GM12878 (cell line): ENCODE measurements at regions not wholly inside any gene's neighbourhood (a gene's known extent, or its start where the extent isn't known, plus 50 kb on each side); places are given as distances from the start of the nearest gene placed in this dataset.

ENCODE experiments used
- CTCF ChIP-seq, 3 experiments: IDR thresholded peaks in 2 of 3; conservative IDR thresholded peaks in 1 of 3; 2 replicates each; pipeline ENCODE4 v1.5.1; 2011; ENCODE audit warnings: low read depth in 3 of 3, low read length in 3 of 3, mild to moderate bottlenecking in 3 of 3, control low read depth in 2 of 3, moderate library complexity in 2 of 3, inconsistent platforms in 1 of 3, mixed read lengths in 1 of 3; ENCODE audit not compliant: control insufficient read depth in 2 of 3, insufficient read depth in 1 of 3; ENCODE audit errors: extremely low read depth in 1 of 3
- PBX3 ChIP-seq: IDR thresholded peaks from 2 replicates; pipeline ENCODE4 v1.6.1; 2011; ENCODE audit warnings: mild to moderate bottlenecking, low read depth, low read length, moderate library complexity; ENCODE audit not compliant: insufficient replicate concordance

GRCh38 chr4:114252499-114252898, 273.1 kb upstream of the ARSJ start:
- no peak for TF ChIP-seq CTCF (IDR thresholded peaks at IDR 0.05 in 2 of 3, conservative IDR thresholded peaks at IDR 0.05 in 1 of 3; ENCODE audit: control insufficient read depth in 2 of 3, extremely low read depth in 1 of 3, insufficient read depth in 1 of 3, low read depth in 3 of 3, low read length in 3 of 3)
- no peak for TF ChIP-seq PBX3
